GM12878 (cell line): ENCODE measurements at regions not wholly inside any gene's neighbourhood (a gene's known extent, or its start where the extent isn't known, plus 50 kb on each side); places are given as distances from the start of the nearest gene placed in this dataset.

Experiments used
- ATAC-seq: fragments of 200-7000 bp; cut with Tn5 transposase; 3 replicates; pipeline ENCODE4 v1.9.1; 2020; ENCODE audit warnings: mild to moderate bottlenecking, moderate library complexity
- BruUV-seq: library from RNA; stranded (reverse); fragments of 400-500 nt; replicated peaks from 2 replicates; lab custom pipeline; 2021; lab: Mats Ljungman, UMichigan
- CTCF ChIA-PET: fragments of 300-600 bp; sonication (Branson Sonifier 250); formaldehyde crosslinking; extraction: SDS; loops from one replicate; lab custom pipeline; 2021; ENCODE audit warnings: inconsistent platforms; lab: Yijun Ruan, JAX
- POLR2A ChIA-PET: fragments of 350-600 bp; formaldehyde crosslinking; extraction: SDS; loops from one replicate; lab custom pipeline; 2021; ENCODE audit warnings: inconsistent platforms; lab: Charles Lee
- RAD21 ChIA-PET: fragments of 300-600 bp; sonication (Branson Sonifier 250); formaldehyde crosslinking; loops from one replicate; lab custom pipeline; 2023; ENCODE audit warnings: antibody characterized with exemption; ENCODE audit not compliant: unreplicated experiment; lab: Charles Lee
- SMC1A ChIA-PET: fragments of 300-600 bp; sonication (Branson Sonifier 250); formaldehyde crosslinking; loops from one replicate; lab custom pipeline; 2023; ENCODE audit not compliant: unreplicated experiment, uncharacterized antibody; lab: Charles Lee
- DNase-seq: peaks from one replicate; pipeline ENCODE4 v3.0.0-alpha.2; 2011; ENCODE audit warnings: low read depth, low spot score
- FAIRE-seq: peaks from 3 replicates; lab custom pipeline; 2011; peaks lifted over from hg19 to GRCh38; lab: Jason Lieb, UNC
- H2AFZ ChIP-seq: 2 replicates; pipeline ENCODE4 v1.6.0; 2011; ENCODE audit warnings: low read depth, low read length, control low read depth; ENCODE audit not compliant: control insufficient read depth
- H3K27ac ChIP-seq: 2 replicates; pipeline ENCODE4 v1.5.1; 2011; ENCODE audit warnings: control low read depth; ENCODE audit not compliant: control insufficient read depth, insufficient read depth
- H3K27me3 ChIP-seq, 2 experiments: replicated peaks in 1 of 2; 2 replicates each; pipeline versions ENCODE4 v1.6.0 to v1.6.1; 2011; ENCODE audit warnings: low read length in 1 of 2; ENCODE audit not compliant: control insufficient read depth in 2 of 2, insufficient read depth in 2 of 2
- H3K36me3 ChIP-seq, 2 experiments: 2 replicates each; pipeline ENCODE4 v1.5.1; 2011; ENCODE audit warnings: low read length in 1 of 2; ENCODE audit not compliant: control insufficient read depth in 2 of 2, insufficient read depth in 2 of 2
- H3K4me1 ChIP-seq: 2 replicates; pipeline ENCODE4 v1.6.1; 2011; ENCODE audit warnings: mild to moderate bottlenecking, low read length, moderate library complexity, mixed read lengths; ENCODE audit not compliant: control insufficient read depth, insufficient read depth
- H3K4me2 ChIP-seq: 2 replicates; pipeline ENCODE4 v1.6.0; 2011; ENCODE audit warnings: control low read depth; ENCODE audit not compliant: control insufficient read depth, insufficient read depth
- H3K4me3 ChIP-seq: fragments of 200-600 bp; sonication (generic); 2 replicates; pipeline ENCODE4 v1.5.1; 2016
- H3K79me2 ChIP-seq: 2 replicates; pipeline ENCODE4 v1.6.0; 2011; ENCODE audit warnings: low read length; ENCODE audit not compliant: control insufficient read depth, insufficient read depth
- H3K9ac ChIP-seq: 2 replicates; pipeline ENCODE4 v1.8.0; 2011; ENCODE audit warnings: low read length, control low read depth, mixed read lengths; ENCODE audit not compliant: control insufficient read depth, insufficient read depth
- H3K9me3 ChIP-seq: replicated peaks from 3 replicates; pipeline ENCODE4 v1.5.1; 2011; ENCODE audit warnings: mild to moderate bottlenecking, low read length; ENCODE audit not compliant: control insufficient read depth, insufficient read depth
- H4K20me1 ChIP-seq: 2 replicates; pipeline ENCODE4 v1.6.0; 2011; ENCODE audit not compliant: control insufficient read depth, insufficient read depth
- BCL11A ChIP-seq: IDR thresholded peaks from 2 replicates; pipeline ENCODE4 v1.6.1; 2011; ENCODE audit warnings: low read depth, low read length
- CREB1 ChIP-seq: IDR thresholded peaks from 2 replicates; pipeline ENCODE4 v1.6.1; 2012; ENCODE audit warnings: low read depth, mild to moderate bottlenecking, inconsistent platforms
- DPF2 ChIP-seq: fragments of 450-650 bp; IDR thresholded peaks from 2 replicates; pipeline ENCODE4 v1.6.1; 2017; ENCODE audit warnings: mild to moderate bottlenecking
- HDAC2 ChIP-seq: fragments of 200-600 bp; sonication (generic); IDR thresholded peaks from 2 replicates; pipeline ENCODE4 v1.6.1; 2017
- HDAC6 ChIP-seq: fragments of 200-600 bp; sonication (generic); IDR thresholded peaks from one replicate; pipeline ENCODE4 v1.8.0; 2017; ENCODE audit warnings: antibody characterized with exemption; ENCODE audit not compliant: unreplicated experiment
- HSF1 ChIP-seq: fragments of 150-350 bp; IDR thresholded peaks from 2 replicates; pipeline ENCODE4 v1.6.1; 2014; ENCODE audit warnings: mild to moderate bottlenecking, low read depth, low read length
- JUNB ChIP-seq: IDR thresholded peaks from 2 replicates; pipeline ENCODE4 v1.6.1; 2016; ENCODE audit warnings: antibody characterized with exemption, mild to moderate bottlenecking
- LARP7 ChIP-seq: fragments of 450-650 bp; IDR thresholded peaks from 2 replicates; pipeline ENCODE4 v1.6.1; 2017; ENCODE audit warnings: mild to moderate bottlenecking
- NBN ChIP-seq: fragments of 450-650 bp; IDR thresholded peaks from 2 replicates; pipeline ENCODE4 v1.6.1; 2016
- NFYA ChIP-seq: IDR thresholded peaks from 2 replicates; pipeline ENCODE4 v1.6.1; 2011; ENCODE audit warnings: low read depth, mild to moderate bottlenecking, low read length, improper control_type of control experiment, borderline replicate concordance
- RAD51 ChIP-seq: fragments of 450-650 bp; IDR thresholded peaks from 2 replicates; pipeline ENCODE4 v1.6.1; 2016; ENCODE audit warnings: moderate library complexity, mild to moderate bottlenecking, inconsistent platforms
- RCOR1 ChIP-seq: conservative IDR thresholded peaks from 2 replicates; pipeline ENCODE4 v1.6.1; 2012; ENCODE audit warnings: low read depth, low read length, improper control_type of control experiment
- TARDBP ChIP-seq: IDR thresholded peaks from 2 replicates; pipeline ENCODE4 v1.6.1; 2016; ENCODE audit warnings: borderline replicate concordance
- ZNF207 ChIP-seq: fragments of 450-650 bp; IDR thresholded peaks from 2 replicates; pipeline ENCODE4 v1.6.1; 2014; ENCODE audit warnings: antibody characterized with exemption, mild to moderate bottlenecking, borderline replicate concordance
- ZNF384 ChIP-seq: IDR thresholded peaks from 2 replicates; pipeline ENCODE4 v1.6.1; 2012; ENCODE audit warnings: low read depth, mild to moderate bottlenecking, low read length, improper control_type of control experiment, borderline replicate concordance
- WGBS: methylation state at CpG from one replicate; pipeline ENCODE4 v1.1.6; 2016; ENCODE audit warnings: low lambda C conversion rate; ENCODE audit not compliant: insufficient replicate concordance, insufficient coverage; ENCODE audit errors: missing lambda C conversion rate; 5-methylcytosine and 5-hydroxymethylcytosine counted together
- in situ Hi-C: fragments of 300-500 bp; cut with MboI; formaldehyde crosslinking; loops from 9 replicates; pipeline ENCODE4 v1.14.3; 2018; ENCODE audit warnings: mixed read lengths
- intact Hi-C: fragments of 100-400 bp; cut with micrococcal nuclease; formaldehyde crosslinking; loops from one replicate; pipeline ENCODE4 v1.14.2; 2022; ENCODE audit not compliant: unreplicated experiment
- TF ChIP-seq, protein P1 (sequence below): fragments of 450-650 bp; IDR thresholded peaks from 2 replicates; pipeline ENCODE4 v1.6.1; 2016; ENCODE audit warnings: mild to moderate bottlenecking
- TF ChIP-seq, protein P2 (sequence below): fragments of 450-650 bp; IDR thresholded peaks from 2 replicates; pipeline ENCODE4 v1.6.1; 2018; ENCODE audit warnings: borderline replicate concordance, mild to moderate bottlenecking; ENCODE audit not compliant: partially characterized antibody

DNA sequence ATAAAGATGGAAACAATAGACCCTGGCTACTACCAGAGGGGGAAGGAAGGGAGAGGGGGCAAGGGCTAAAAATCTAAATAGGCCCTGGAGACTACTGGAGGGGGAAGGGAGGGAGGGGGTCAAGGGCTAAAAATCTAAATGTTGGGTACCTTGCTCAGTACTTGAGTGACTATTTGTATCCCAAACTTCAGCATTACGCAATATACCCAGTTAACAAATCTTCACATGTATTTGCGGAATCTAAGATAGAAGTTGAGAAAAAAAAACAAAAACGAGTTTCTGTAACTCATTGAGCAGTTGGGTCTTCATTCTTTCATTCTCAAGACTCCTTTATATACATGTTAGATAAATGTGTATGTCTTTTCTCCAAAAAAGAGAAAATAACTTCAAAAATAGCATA is 537.4 kb downstream of the TAF11L14 start:
- FAIRE-seq (no peak), DNase-seq (no peak), ATAC-seq (no peak)
- Histone ChIP-seq H3K79me2 (no peaks in the 10 kb centered on the region), H3K9ac (no peak overlapping the region), H2AFZ (no peak overlapping the region), H3K36me3 (no peaks in the 10 kb centered on the region), H3K4me3 (no peak overlapping the region), H3K27ac (no peak overlapping the region), H4K20me1 (no peaks in the 10 kb centered on the region), H3K27me3 (no peaks in the 10 kb centered on the region), H3K9me3 (no peaks in the 10 kb centered on the region), H3K4me2 (no peak overlapping the region), H3K4me1 (no peaks in the 10 kb centered on the region)
- TF ChIP-seq RCOR1 (no peak), TARDBP (no peak), DPF2 (no peak), JUNB (no peak), NBN (no peak), HDAC6 (no peak), ZNF384 (no peak), RAD51 (no peak)
- TF ChIP-seq, protein P1, sequence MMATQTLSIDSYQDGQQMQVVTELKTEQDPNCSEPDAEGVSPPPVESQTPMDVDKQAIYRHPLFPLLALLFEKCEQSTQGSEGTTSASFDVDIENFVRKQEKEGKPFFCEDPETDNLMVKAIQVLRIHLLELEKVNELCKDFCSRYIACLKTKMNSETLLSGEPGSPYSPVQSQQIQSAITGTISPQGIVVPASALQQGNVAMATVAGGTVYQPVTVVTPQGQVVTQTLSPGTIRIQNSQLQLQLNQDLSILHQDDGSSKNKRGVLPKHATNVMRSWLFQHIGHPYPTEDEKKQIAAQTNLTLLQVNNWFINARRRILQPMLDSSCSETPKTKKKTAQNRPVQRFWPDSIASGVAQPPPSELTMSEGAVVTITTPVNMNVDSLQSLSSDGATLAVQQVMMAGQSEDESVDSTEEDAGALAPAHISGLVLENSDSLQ = no peak
- no TSS peak for BruUV-seq
- intact Hi-C loops = no loop called here
- RAD21 ChIA-PET = no interaction called here
- in situ Hi-C loops = no loop called here
- 47% methylated on average over 3 of the region's 3 CpGs for WGBS
- SMC1A ChIA-PET = no interaction called here
- POLR2A ChIA-PET = no interaction called here
- CTCF ChIA-PET = no interaction called here

DNA sequence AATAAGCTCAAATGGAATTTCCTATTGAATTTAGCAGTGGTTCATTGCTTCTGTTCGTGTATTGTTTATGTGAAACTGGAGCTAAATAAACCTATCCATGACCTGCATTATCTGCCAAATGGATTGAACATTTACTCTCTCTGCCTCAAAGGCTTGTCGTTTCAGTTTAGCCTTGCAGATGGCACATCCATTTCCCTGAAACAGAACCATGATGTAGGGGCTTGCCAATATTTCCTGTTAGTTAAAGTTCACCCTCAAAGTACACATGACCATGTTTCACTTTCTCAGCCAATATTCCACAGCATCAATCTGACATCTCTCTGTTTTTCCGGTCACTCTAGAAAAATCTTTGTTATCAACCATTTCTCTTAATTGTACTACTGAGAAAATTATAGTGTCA is 545.3 kb downstream of the TAF11L14 start:
- Histone ChIP-seq H3K4me2 (no peak overlapping the region), H4K20me1 (no peaks in the 10 kb centered on the region), H2AFZ (no peak overlapping the region), H3K4me1 (no peaks in the 10 kb centered on the region), H3K4me3 (no peak overlapping the region), H3K27ac (no peak overlapping the region), H3K36me3 (no peaks in the 10 kb centered on the region), H3K79me2 (no peaks in the 10 kb centered on the region), H3K27me3 (no peaks in the 10 kb centered on the region), H3K9ac (no peak overlapping the region), H3K9me3 (no peaks in the 10 kb centered on the region)
- POLR2A ChIA-PET = no interaction called here
- no TSS peak for BruUV-seq
- SMC1A ChIA-PET = no interaction called here
- RAD21 ChIA-PET = no interaction called here
- ATAC-seq (no peak), FAIRE-seq (no peak), DNase-seq (no peak)
- in situ Hi-C loops = no loop called here
- intact Hi-C loops = no loop called here
- 28% methylated on average over 3 of the region's 3 CpGs for WGBS
- CTCF ChIA-PET = no interaction called here
- TF ChIP-seq, protein P2, sequence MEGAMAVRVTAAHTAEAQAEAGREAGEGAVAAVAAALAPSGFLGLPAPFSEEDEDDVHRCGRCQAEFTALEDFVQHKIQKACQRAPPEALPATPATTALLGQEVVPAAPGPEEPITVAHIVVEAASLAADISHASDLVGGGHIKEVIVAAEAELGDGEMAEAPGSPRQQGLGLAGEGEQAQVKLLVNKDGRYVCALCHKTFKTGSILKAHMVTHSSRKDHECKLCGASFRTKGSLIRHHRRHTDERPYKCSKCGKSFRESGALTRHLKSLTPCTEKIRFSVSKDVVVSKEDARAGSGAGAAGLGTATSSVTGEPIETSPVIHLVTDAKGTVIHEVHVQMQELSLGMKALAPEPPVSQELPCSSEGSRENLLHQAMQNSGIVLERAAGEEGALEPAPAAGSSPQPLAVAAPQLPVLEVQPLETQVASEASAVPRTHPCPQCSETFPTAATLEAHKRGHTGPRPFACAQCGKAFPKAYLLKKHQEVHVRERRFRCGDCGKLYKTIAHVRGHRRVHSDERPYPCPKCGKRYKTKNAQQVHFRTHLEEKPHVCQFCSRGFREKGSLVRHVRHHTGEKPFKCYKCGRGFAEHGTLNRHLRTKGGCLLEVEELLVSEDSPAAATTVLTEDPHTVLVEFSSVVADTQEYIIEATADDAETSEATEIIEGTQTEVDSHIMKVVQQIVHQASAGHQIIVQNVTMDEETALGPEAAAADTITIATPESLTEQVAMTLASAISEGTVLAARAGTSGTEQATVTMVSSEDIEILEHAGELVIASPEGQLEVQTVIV = no peak
- TF ChIP-seq HSF1 (no peak), ZNF207 (no peak), NFYA (no peak), HDAC2 (no peak), BCL11A (no peak), CREB1 (no peak), LARP7 (no peak)
